ENCODE measurements at regions not wholly inside any gene's neighbourhood (a gene's known extent, or its start where the extent isn't known, plus 50 kb on each side); places are given as distances from the start of the nearest gene placed in this dataset.

- H3K27ac ChIP-seq (replicated peaks) = no peak overlapping the region
- TF ChIP-seq CTCF (IDR thresholded peaks at IDR 0.05; ENCODE audit: insufficient read depth, low read length) = no peak
- TF ChIP-seq POLR2AphosphoS5 (IDR thresholded peaks at IDR 0.05; ENCODE audit: low read depth) = no peak
- TF ChIP-seq SPI1 (IDR thresholded peaks at IDR 0.05; ENCODE audit: borderline replicate concordance, low read depth) = no peak
- no peak for TF ChIP-seq REST (IDR thresholded peaks at IDR 0.05; ENCODE audit: insufficient replicate concordance, low read depth)
- TF ChIP-seq GABPA (IDR thresholded peaks at IDR 0.05; ENCODE audit: low read depth) = no peak
- H3K27me3 ChIP-seq (ENCODE audit: insufficient read depth, poor library complexity, severe bottlenecking) = no peaks in the 10 kb centered on the region
- H3K4me3 ChIP-seq (replicated peaks; ENCODE audit: insufficient read depth, low read length) = no peak overlapping the region
- DNase-seq (ENCODE audit: low read depth in 1 of 2, low spot score in 1 of 2) = no peak
Measured at GRCh38 chr3:102304550-102304949, 130.3 kb upstream of the ZPLD1 start.

- no peak for DNase-seq (ENCODE audit: low read depth in 1 of 2, low spot score in 1 of 2)
- no peak overlapping the region for H3K27ac ChIP-seq (replicated peaks)
- H3K27me3 ChIP-seq (ENCODE audit: insufficient read depth, poor library complexity, severe bottlenecking) = no peaks in the 10 kb centered on the region
- H3K4me3 ChIP-seq (replicated peaks; ENCODE audit: insufficient read depth, low read length) = no peak overlapping the region
- TF ChIP-seq POLR2AphosphoS5 (IDR thresholded peaks at IDR 0.05; ENCODE audit: low read depth) (no peak), GABPA (IDR thresholded peaks at IDR 0.05; ENCODE audit: low read depth) (no peak), CTCF (IDR thresholded peaks at IDR 0.05; ENCODE audit: insufficient read depth, low read length) (no peak), SPI1 (IDR thresholded peaks at IDR 0.05; ENCODE audit: borderline replicate concordance, low read depth) (no peak), REST (IDR thresholded peaks at IDR 0.05; ENCODE audit: insufficient replicate concordance, low read depth) (no peak)
Measured at GRCh38 chr3:102307442-102307841, 127.4 kb upstream of the ZPLD1 start.

GRCh38 chr3:102329066-102329465 is 105.7 kb upstream of the ZPLD1 start:
- Histone ChIP-seq H3K27ac (replicated peaks) (no peak overlapping the region), H3K27me3 (ENCODE audit: insufficient read depth, poor library complexity, severe bottlenecking) (no peaks in the 10 kb centered on the region), H3K4me3 (replicated peaks; ENCODE audit: insufficient read depth, low read length) (no peak overlapping the region)
- no peak for DNase-seq (ENCODE audit: low read depth in 1 of 2, low spot score in 1 of 2)
- no peak for TF ChIP-seq SPI1 (IDR thresholded peaks at IDR 0.05; ENCODE audit: borderline replicate concordance, low read depth)
- no peak for TF ChIP-seq GABPA (IDR thresholded peaks at IDR 0.05; ENCODE audit: low read depth)
- TF ChIP-seq REST (IDR thresholded peaks at IDR 0.05; ENCODE audit: insufficient replicate concordance, low read depth) = no peak
- TF ChIP-seq POLR2AphosphoS5 (IDR thresholded peaks at IDR 0.05; ENCODE audit: low read depth) = no peak
- no peak for TF ChIP-seq CTCF (IDR thresholded peaks at IDR 0.05; ENCODE audit: insufficient read depth, low read length)

All from HL-60 (cell line).